Adipocyte (in vitro differentiated cells): ENCODE measurements at regions not wholly inside any gene's neighbourhood (a gene's known extent, or its start where the extent isn't known, plus 50 kb on each side); places are given as distances from the start of the nearest gene placed in this dataset.
"Not testable (repeated sequence)": the region's sequence is repeated elsewhere in the genome, so short reads cannot be mapped to it uniquely, and the experiment has no call there.

ENCODE experiments used
- DNase-seq: peaks from one replicate; pipeline ENCODE4 v3.0.0-alpha.2; 2015; ENCODE audit warnings: low read depth
- H3K27me3 ChIP-seq: replicated peaks from 2 replicates; pipeline ENCODE4 v1.7.0; 2013; ENCODE audit warnings: mild to moderate bottlenecking, low read length, moderate library complexity; ENCODE audit not compliant: control insufficient read depth, insufficient read depth
- H3K36me3 ChIP-seq: 2 replicates; pipeline ENCODE4 v1.7.0; 2013; ENCODE audit warnings: low read length, mild to moderate bottlenecking, moderate library complexity; ENCODE audit not compliant: control insufficient read depth, insufficient read depth, severe bottlenecking
- H3K4me1 ChIP-seq: 2 replicates; pipeline ENCODE4 v1.7.0; 2013; ENCODE audit warnings: mild to moderate bottlenecking, low read length, moderate library complexity; ENCODE audit not compliant: control insufficient read depth, insufficient read depth
- H3K4me3 ChIP-seq: 2 replicates; pipeline ENCODE4 v1.7.0; 2013; ENCODE audit warnings: mild to moderate bottlenecking, low read length, moderate library complexity
- H3K9ac ChIP-seq: 2 replicates; pipeline ENCODE4 v1.7.0; 2013; ENCODE audit warnings: mild to moderate bottlenecking, low read length, moderate library complexity
- H3K9me3 ChIP-seq: 2 replicates; pipeline ENCODE4 v1.7.0; 2013; ENCODE audit warnings: mild to moderate bottlenecking, low read length, moderate library complexity; ENCODE audit not compliant: control insufficient read depth

- Histone ChIP-seq H3K36me3 (no peaks in the 10 kb centered on the region), H3K4me3 (no peak overlapping the region), H3K4me1 (no peaks in the 10 kb centered on the region), H3K9me3 (peaks cover 19% of the 10 kb centered on the region), H3K9ac (no peak overlapping the region), H3K27me3 (no peaks in the 10 kb centered on the region)
- DNase-seq, result no peak
Observed at GRCh38 chrX:108993909-108994308, 257.5 kb upstream of the IRS4 start.

GRCh38 chrX:108972899-108973298, 236.5 kb upstream of the IRS4 start:
- not testable (repeated sequence) for H3K9me3 ChIP-seq, DNase-seq, H3K27me3 ChIP-seq, H3K9ac ChIP-seq, H3K36me3 ChIP-seq, H3K4me3 ChIP-seq, H3K4me1 ChIP-seq

- no peak for DNase-seq
- H3K27me3 ChIP-seq, result peaks cover 8% of the 10 kb centered on the region
- H3K4me3 ChIP-seq, result no peak overlapping the region
- H3K36me3 ChIP-seq, result no peaks in the 10 kb centered on the region
- H3K4me1 ChIP-seq, result no peaks in the 10 kb centered on the region
- peaks cover 8% of the 10 kb centered on the region for H3K9me3 ChIP-seq
- no peak overlapping the region for H3K9ac ChIP-seq
Observed at GRCh38 chrX:108947205-108947604, 210.8 kb upstream of the IRS4 start.

GRCh38 chrX:108946531-108946930, 210.2 kb upstream of the IRS4 start:
- H3K27me3 ChIP-seq, result peaks cover 8% of the 10 kb centered on the region
- H3K36me3 ChIP-seq, result no peaks in the 10 kb centered on the region
- H3K4me3 ChIP-seq, result no peak overlapping the region
- no peaks in the 10 kb centered on the region for H3K4me1 ChIP-seq
- DNase-seq, result no peak
- no peak overlapping the region for H3K9ac ChIP-seq
- H3K9me3 ChIP-seq, result peaks cover 15% of the 10 kb centered on the region

- peaks cover 18% of the 10 kb centered on the region for H3K9me3 ChIP-seq
- peaks cover 3% of the 10 kb centered on the region for H3K27me3 ChIP-seq
- no peak overlapping the region for H3K4me3 ChIP-seq
- no peaks in the 10 kb centered on the region for H3K36me3 ChIP-seq
- no peak overlapping the region for H3K9ac ChIP-seq
- no peaks in the 10 kb centered on the region for H3K4me1 ChIP-seq
- DNase-seq, result no peak
Observed at GRCh38 chrX:108945883-108946523, 209.6 kb upstream of the IRS4 start.

GRCh38 chrX:108914791-108915190, 178.4 kb upstream of the IRS4 start:
- H3K36me3 ChIP-seq, result no peaks in the 10 kb centered on the region
- no peak overlapping the region for H3K9ac ChIP-seq
- H3K4me1 ChIP-seq, result no peaks in the 10 kb centered on the region
- peaks cover 39% of the 10 kb centered on the region for H3K9me3 ChIP-seq
- H3K4me3 ChIP-seq, result no peak overlapping the region
- H3K27me3 ChIP-seq, result no peaks in the 10 kb centered on the region
- DNase-seq, result no peak

GRCh38 chrX:108903831-108904230, 167.5 kb upstream of the IRS4 start:
- H3K27me3 ChIP-seq, H3K9ac ChIP-seq, H3K4me3 ChIP-seq, H3K36me3 ChIP-seq, H3K4me1 ChIP-seq, DNase-seq: not testable (repeated sequence)
- peaks cover 20% of the 10 kb centered on the region for H3K9me3 ChIP-seq

GRCh38 chrX:108900333-108900732, 164.0 kb upstream of the IRS4 start:
- DNase-seq, result no peak

GRCh38 chrX:108896349-108896748, 160.0 kb upstream of the IRS4 start:
- H3K36me3 ChIP-seq, H3K4me3 ChIP-seq, DNase-seq, H3K9ac ChIP-seq, H3K27me3 ChIP-seq, H3K4me1 ChIP-seq: not testable (repeated sequence)
- peaks cover 52% of the 10 kb centered on the region for H3K9me3 ChIP-seq

More at GRCh38 chrX:108900333-108900732, 164.0 kb upstream of the IRS4 start:
- Histone ChIP-seq H3K4me1 (no peaks in the 10 kb centered on the region), H3K9ac (no peak overlapping the region), H3K4me3 (no peak overlapping the region), H3K36me3 (no peaks in the 10 kb centered on the region), H3K9me3 (peaks cover 47% of the 10 kb centered on the region), H3K27me3 (no peaks in the 10 kb centered on the region)

- DNase-seq, result no peak
- Histone ChIP-seq H3K4me3 (no peak overlapping the region), H3K9ac (no peak overlapping the region), H3K4me1 (no peaks in the 10 kb centered on the region), H3K9me3 (peaks cover 24% of the 10 kb centered on the region), H3K27me3 (no peaks in the 10 kb centered on the region), H3K36me3 (no peaks in the 10 kb centered on the region)
Observed at GRCh38 chrX:108892501-108892900, 156.1 kb upstream of the IRS4 start.

- H3K27me3 ChIP-seq, result peaks cover 4% of the 10 kb centered on the region
- no peaks in the 10 kb centered on the region for H3K4me1 ChIP-seq
- no peak for DNase-seq
- peaks cover 18% of the 10 kb centered on the region for H3K9me3 ChIP-seq
- H3K9ac ChIP-seq, result no peak overlapping the region
- H3K4me3 ChIP-seq, result no peak overlapping the region
- H3K36me3 ChIP-seq, result no peaks in the 10 kb centered on the region
Observed at GRCh38 chrX:108875548-108875947, 139.2 kb upstream of the IRS4 start.

GRCh38 chrX:108843039-108843438, 106.7 kb upstream of the IRS4 start:
- DNase-seq, H3K4me3 ChIP-seq: not testable (repeated sequence)

More at GRCh38 chrX:108843039-108843438, 106.7 kb upstream of the IRS4 start:
- not testable (repeated sequence) for H3K36me3 ChIP-seq, H3K4me1 ChIP-seq, H3K27me3 ChIP-seq, H3K9ac ChIP-seq
- peaks cover 10% of the 10 kb centered on the region for H3K9me3 ChIP-seq
